ENCODE measurements at regions not wholly inside any gene's neighbourhood (a gene's known extent, or its start where the extent isn't known, plus 50 kb on each side); places are given as distances from the start of the nearest gene placed in this dataset.
"Not testable (repeated sequence)": the region's sequence is repeated elsewhere in the genome, so short reads cannot be mapped to it uniquely, and the experiment has no call there.

DNA sequence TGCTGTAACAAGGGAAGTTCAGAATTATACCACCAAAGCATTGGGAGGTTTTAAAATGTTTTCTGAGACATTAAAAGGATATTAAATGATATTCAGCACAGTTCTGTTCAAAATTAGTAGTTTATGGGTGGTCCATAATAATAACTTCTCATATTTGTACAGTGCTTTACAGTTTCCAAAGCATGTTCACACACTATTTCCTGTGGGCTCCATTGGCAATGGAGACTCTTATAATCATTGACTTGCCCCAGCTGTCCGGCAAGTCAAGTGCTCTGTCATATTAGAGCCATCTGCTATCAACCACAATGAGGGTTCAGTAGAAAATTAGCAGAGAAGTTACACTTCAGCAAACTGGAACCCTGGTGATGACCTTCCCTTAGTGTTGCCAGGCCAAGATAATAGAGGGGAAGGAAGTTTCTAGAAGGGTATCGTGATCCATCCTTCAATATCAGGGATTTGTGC is 526.6 kb upstream of the CCDC196 start:
- no peak for DNase-seq (ENCODE audit: low read depth)

- peak; percentile 73 for DNase-seq (ENCODE audit: low read depth)
Observed at GRCh38 chr14:65961004-65961403, 525.2 kb upstream of the CCDC196 start.

DNA sequence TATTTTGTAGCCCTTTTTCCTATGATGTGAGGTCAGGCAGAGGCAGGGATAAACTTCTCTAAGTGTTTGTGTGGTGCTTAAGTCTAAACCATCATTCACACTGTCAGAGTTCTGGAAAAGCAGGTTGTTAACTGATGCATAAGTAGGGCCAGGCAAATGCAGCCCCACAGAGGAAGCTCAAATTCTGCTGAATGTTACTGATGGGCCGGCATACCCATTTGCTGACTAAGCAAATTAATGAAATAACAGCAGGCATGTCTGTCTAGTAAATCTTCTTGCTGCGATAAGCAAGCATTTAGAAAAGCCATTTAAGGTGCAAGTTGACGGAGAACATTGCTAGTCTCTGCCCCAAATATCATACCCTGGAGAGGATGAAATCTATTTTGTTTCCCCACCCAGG is 523.2 kb upstream of the CCDC196 start:
- no peak for DNase-seq (ENCODE audit: low read depth)

DNA sequence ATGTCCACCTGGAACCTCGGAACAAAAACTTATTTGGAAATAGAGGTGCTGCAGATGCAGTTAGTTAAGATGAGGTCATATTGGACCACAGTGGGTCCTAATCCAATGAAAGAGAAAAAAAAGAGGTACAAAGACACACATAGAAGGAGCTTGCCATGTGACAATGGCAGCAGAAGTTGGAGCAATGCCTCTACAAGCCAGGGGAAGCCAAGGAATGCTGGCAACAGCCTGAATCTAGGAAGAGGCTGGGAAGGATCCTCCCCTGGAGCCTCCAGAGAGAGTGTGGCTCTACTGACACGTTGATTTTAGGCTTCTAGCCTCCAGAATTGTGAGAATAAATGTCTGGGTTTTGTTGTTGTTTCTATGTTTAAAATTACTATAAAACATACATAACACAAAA is 521.8 kb upstream of the CCDC196 start:
- DNase-seq (ENCODE audit: low read depth): no peak

DNA sequence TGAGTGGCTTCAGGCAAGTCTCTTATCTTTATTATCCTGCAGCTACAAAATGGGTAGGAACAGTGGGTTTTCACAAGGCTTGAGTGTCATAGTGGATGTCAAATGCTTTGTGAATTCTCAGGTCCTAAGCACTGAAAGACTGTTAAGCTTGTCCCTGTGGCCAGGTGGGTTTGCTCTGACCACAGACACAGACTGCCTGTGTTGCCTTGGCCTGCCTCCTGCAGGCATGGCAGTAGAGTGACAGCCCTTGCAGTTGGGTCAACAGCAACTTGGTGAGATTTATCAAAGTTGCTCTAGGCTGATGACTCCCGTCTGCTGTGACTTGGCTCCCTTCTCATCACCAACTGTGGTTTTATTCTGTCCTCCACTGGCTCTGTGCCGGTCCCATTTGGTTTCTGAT is 520.0 kb upstream of the CCDC196 start:
- DNase-seq (ENCODE audit: low read depth): no peak

DNA sequence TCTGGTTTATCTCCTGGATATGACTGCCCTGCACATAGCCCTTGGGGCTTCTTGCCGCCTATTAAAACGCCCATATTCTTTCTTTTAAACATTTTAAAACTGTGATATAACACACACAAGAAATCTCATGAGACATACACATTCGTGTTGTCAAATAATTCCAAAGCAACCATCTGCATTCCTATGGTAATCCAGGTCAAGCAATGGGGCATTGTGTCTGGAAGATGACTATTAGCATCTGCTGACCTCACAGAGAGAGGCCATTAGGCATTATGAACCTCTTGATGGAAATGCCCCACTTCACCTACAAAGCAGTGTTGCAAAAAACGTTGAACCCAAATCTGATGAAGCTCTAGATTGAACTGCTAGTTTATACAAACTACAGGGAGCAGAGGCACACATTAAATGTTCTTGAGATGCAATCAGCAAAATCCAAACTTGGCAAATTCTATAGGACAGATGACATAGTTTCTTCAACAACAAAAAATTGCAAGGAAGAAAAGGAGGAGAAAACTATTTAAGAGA is 513.8 kb upstream of the CCDC196 start:
- no peak for DNase-seq (ENCODE audit: low read depth)

DNA sequence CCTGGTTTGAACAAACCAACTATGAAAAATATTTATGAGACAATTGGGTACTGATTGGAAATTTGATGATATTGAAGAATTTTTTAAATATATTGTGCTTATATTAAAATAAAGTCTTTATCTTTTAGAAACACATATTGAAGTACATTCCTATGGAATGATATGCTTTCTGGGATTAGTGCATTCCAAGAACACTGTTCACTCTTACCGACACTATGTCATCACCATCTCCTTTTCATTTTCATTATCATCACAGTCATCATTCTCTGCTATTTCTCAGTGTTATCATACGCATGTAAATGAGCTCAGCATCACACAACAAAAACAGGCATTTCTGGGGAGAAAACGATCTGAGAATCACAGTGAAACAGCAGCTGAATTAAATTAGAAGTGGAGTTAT is 513.3 kb upstream of the CCDC196 start:
- DNase-seq (ENCODE audit: low read depth): peak; percentile 13

DNA sequence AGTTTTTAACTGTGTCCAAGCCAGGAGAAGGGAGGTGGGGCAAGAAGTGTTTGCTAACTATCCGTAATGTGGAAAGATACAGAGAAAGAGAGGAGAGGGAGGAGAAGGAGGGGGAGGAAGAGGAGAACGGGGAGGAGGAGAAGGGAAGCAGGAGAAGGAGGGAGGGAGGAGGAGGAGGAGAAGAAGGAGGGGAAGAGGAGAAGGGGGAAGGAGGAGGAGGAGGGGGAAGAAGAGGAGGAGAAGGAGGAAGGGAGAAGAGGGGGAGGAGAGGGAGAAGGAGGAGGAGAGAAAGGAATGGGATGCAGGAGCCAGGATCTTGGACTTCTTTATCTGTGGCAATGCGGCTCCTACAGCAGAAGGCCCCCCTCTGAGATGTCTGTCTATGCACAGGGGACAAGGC is 510.3 kb upstream of the CCDC196 start:
- no peak for DNase-seq (ENCODE audit: low read depth)

DNA sequence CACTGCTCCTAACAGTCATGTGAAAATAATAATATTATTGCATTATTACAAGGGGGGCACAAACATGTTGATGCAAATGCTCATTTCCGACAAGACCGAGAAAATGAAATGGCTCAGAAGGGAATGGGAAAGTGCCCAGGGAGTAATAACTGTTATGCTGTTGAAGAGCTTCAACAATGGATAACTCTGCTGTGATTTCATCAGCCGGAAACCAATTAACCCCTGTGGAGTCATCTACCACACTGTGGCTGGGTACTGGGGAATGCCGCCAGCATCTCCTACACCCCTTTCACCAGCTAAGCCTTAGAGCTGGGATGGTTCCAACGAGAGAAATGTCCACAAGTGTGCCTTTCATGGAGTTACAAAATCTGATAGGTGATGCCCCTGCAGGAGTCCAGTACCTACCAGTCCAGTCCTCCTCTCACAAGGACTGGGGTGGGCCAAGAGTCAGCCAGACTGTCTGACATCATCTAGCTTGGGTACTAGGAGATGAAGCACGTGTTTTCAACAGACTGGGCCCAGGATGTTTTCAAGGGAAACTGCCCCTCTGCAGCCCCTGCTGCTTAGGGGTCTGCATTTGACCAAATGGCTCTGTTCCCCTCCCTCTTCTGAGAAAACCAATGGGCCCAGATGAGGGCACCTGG is 509.3 kb upstream of the CCDC196 start:
- DNase-seq (ENCODE audit: low read depth): peak; percentile 81

GRCh38 chr14:65981192-65981843 is 504.9 kb upstream of the CCDC196 start:
- no peak for DNase-seq (ENCODE audit: low read depth)

DNA sequence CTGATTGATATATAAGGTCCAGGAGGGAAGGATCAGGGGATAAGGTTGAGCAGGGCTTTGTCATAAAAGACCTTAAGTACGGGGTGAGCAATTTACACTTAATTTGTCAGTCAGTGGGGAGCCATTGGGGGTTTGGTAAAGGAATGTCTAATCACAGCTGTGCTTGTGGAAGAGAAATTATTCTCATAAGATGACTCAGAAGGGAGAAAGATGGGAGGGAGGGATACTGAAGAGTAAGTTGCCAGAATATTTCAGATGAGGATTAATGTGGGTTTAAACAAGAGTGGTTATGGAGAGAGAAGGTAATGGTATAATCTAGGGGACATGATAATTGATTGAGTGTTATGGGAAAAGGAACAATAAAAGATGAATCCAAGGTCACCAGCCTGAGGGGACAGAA is 500.1 kb upstream of the CCDC196 start:
- DNase-seq (ENCODE audit: low read depth): no peak

- no peak for DNase-seq (ENCODE audit: low read depth)
Observed at GRCh38 chr14:65989981-65990380, 496.2 kb upstream of the CCDC196 start.

GRCh38 chr14:65991104-65991503 is 495.1 kb upstream of the CCDC196 start:
- no peak for DNase-seq (ENCODE audit: low read depth)

DNA sequence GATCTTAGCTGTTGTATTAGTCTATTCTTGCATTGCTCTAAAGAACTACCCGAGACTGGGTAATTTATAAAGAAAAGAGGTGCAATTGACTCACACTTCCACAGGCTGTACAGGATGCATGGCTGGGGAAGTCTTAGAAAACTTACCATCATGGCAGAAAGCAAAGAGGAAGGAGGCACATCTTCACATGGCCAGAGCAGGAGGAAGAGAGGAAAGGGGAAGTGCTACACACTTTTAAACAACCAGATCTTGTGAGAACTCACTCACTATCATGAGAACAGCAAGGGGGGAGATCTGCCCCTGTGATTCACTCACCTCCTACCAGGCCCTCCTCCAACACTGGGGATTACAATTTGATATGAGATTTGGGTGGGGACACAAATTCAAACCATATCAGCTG is 494.2 kb upstream of the CCDC196 start:
- not testable (repeated sequence) for DNase-seq (ENCODE audit: low read depth)

GRCh38 chr14:65993103-65993502 is 493.1 kb upstream of the CCDC196 start:
- peak; percentile 21 for DNase-seq (ENCODE audit: low read depth)

GRCh38 chr14:65993996-65994395 is 492.2 kb upstream of the CCDC196 start:
- no peak for DNase-seq (ENCODE audit: low read depth)

GRCh38 chr14:65997347-65997746 is 488.8 kb upstream of the CCDC196 start:
- DNase-seq (ENCODE audit: low read depth): no peak

DNA sequence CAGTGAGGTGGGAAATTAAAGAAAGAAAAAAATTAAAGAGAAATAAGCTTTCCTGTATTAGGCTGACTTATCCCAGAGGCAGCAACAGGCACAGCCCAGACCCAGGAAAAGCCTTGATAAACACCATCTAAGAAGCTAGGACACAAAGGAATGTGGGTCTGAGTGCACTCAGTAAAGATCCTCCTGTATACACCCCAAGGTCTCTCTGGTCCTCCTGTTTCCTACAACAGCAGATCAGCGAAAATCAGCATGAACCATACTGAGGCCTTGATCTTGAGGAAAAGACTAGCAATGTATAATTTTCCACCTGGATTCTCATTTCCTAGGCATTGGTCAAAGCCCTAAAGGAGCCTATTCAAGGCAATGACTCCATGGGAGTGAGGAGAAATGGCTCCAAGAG is 486.3 kb upstream of the CCDC196 start:
- DNase-seq (ENCODE audit: low read depth): no peak

DNA sequence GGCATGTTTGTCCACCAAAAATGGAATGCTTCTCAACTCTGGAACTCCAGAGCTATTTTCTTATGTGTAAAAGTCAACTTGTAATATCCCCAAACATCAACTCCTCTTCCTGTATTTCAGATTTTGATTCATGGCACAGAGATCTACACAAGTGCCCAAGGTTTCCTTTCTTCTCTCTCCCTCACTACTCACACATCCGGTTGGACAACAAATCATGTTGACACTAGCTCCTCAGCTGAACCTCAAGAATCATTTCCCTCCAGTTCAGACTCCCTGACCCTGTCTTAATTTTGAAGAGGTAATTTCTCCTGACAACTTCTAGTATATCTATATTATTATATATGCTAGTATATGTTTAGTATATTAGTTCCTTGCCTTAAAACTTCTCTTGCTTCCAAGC is 485.4 kb upstream of the CCDC196 start:
- no peak for DNase-seq (ENCODE audit: low read depth)

DNA sequence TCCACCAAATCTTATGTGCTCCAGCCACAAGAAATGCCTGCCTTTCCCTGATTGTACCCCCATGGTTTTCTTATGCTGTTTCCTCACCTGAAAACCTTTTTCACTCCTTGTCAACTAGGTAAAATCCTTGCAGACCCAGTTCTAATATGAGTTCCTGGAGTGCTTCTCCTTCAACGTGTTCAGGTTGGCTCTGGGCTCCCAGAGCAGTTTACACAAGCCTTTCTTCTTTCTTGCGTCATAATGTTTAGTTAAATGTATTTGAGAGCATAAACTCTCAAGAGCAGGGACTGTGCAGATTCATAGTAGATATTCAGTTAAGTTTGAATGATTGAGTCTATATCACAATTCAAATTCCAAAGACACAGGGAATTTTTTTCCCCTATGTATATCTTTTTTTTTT is 484.8 kb upstream of the CCDC196 start:
- DNase-seq (ENCODE audit: low read depth): no peak

DNA sequence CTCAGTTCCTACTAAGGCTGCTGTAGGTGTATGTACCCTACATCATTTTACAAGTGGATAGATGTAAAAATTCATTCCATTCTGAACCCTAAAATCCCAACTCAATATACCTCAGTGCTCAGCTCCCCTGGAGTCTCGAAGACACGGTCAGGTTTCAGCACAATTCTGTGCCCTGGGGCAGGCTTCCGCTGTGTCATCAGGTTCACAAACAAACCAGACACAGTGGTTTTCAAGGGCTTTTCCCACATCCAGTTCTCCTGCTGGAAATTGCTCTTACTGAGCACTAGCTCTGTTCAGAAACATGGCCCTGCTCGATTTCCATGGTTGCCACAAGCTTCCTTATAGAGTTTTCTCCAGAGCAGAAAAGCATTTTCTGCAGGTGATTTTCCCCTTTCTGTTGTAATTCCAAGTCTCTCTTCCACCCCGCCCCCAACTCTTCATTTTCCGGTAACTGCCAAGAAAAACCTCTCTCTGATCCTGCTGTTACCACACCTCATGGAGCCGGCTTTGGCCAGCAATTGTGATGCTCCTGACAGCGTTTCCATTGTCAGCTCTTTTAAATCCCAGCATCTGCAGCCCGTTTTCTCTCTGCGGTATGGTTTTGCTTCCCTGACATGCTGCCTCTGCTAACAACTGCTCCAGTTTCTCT is 483.0 kb upstream of the CCDC196 start:
- DNase-seq (ENCODE audit: low read depth): peak; percentile 65

- DNase-seq (ENCODE audit: low read depth): no peak
Observed at GRCh38 chr14:66005900-66006434, 480.2 kb upstream of the CCDC196 start.
